H1 (cell line): ENCODE measurements at regions not wholly inside any gene's neighbourhood (a gene's known extent, or its start where the extent isn't known, plus 50 kb on each side); places are given as distances from the start of the nearest gene placed in this dataset.

Source experiments
- CTCF ChIA-PET: fragments of 300-600 bp; sonication (Branson Sonifier 250); formaldehyde crosslinking; loops from one replicate; lab custom pipeline; 2021; ENCODE audit not compliant: partially characterized antibody; lab: Charles Lee
- POLR2A ChIA-PET: fragments of 300-600 bp; sonication (Branson Sonifier 250); formaldehyde crosslinking; loops from one replicate; lab custom pipeline; 2021; ENCODE audit warnings: inconsistent platforms; ENCODE audit not compliant: partially characterized antibody; lab: Charles Lee
- DNase-seq, 2 experiments: peaks; one replicate each; pipeline versions ENCODE4 v3.0.0 to v3.0.0-alpha.2; 2010 to 2022; ENCODE audit warnings: low spot score in 2 of 2, low read depth in 1 of 2, mixed read lengths in 1 of 2
- FAIRE-seq: peaks from 2 replicates; lab custom pipeline; 2011; peaks lifted over from hg19 to GRCh38; lab: Jason Lieb, UNC
- H2AFZ ChIP-seq: 2 replicates; pipeline ENCODE4 v1.8.1; 2012; ENCODE audit warnings: low read length, inconsistent platforms
- H2AK5ac ChIP-seq: 2 replicates; pipeline ENCODE4 v1.6.1; 2013; ENCODE audit warnings: low read depth, low read length
- H2BK120ac ChIP-seq: replicated peaks from 2 replicates; pipeline ENCODE3; 2013; ENCODE audit warnings: low read depth, low read length, inconsistent platforms
- H2BK12ac ChIP-seq: 2 replicates; pipeline ENCODE4 v1.6.1; 2013; ENCODE audit warnings: low read depth, low read length
- H2BK15ac ChIP-seq: 2 replicates; pipeline ENCODE4 v1.6.1; 2013; ENCODE audit warnings: low read length
- H2BK20ac ChIP-seq: 2 replicates; pipeline ENCODE4 v1.6.1; 2013; ENCODE audit warnings: low read length
- H2BK5ac ChIP-seq: 2 replicates; pipeline ENCODE4 v1.6.1; 2013; ENCODE audit warnings: low read depth, low read length
- H3K14ac ChIP-seq: 2 replicates; pipeline ENCODE4 v1.6.1; 2013; ENCODE audit warnings: inconsistent platforms; ENCODE audit not compliant: insufficient read length
- H3K18ac ChIP-seq: 2 replicates; pipeline ENCODE4 v1.6.1; 2013; ENCODE audit warnings: low read length; ENCODE audit errors: extremely low read depth
- H3K23ac ChIP-seq: 2 replicates; pipeline ENCODE4 v1.6.1; 2013; ENCODE audit warnings: inconsistent platforms; ENCODE audit not compliant: insufficient read length
- H3K23me2 ChIP-seq: 2 replicates; pipeline ENCODE4 v1.6.1; 2013; ENCODE audit warnings: low read depth, low read length
- H3K27ac ChIP-seq: 2 replicates; pipeline ENCODE4 v1.6.1; 2011; ENCODE audit warnings: low read depth, low read length, inconsistent platforms
- H3K27me3 ChIP-seq, 4 experiments: replicated peaks in 1 of 4; 1 replicate in 1 of 4; 2 replicates in 3 of 4; pipeline versions ENCODE4 v1.6.1 to v1.8.1; 2011 to 2013; ENCODE audit warnings: low read length in 3 of 4, mild to moderate bottlenecking in 3 of 4, inconsistent platforms in 2 of 4, mixed read lengths in 2 of 4, moderate library complexity in 1 of 4; ENCODE audit not compliant: control insufficient read depth in 3 of 4, insufficient read depth in 3 of 4; ENCODE audit errors: extremely low read depth in 1 of 4
- H3K36me3 ChIP-seq, 4 experiments: 2 replicates each; pipeline versions ENCODE4 v1.6.1 to v1.8.1; 2011 to 2013; ENCODE audit warnings: mild to moderate bottlenecking in 4 of 4, low read length in 3 of 4, moderate library complexity in 2 of 4, control low read depth in 1 of 4, inconsistent platforms in 1 of 4; ENCODE audit not compliant: insufficient read depth in 4 of 4, control insufficient read depth in 2 of 4
- H3K4ac ChIP-seq: replicated peaks from 2 replicates; pipeline ENCODE3; 2013; ENCODE audit warnings: low read length, low read depth, mixed read lengths, inconsistent platforms; ENCODE audit not compliant: insufficient read length
- H3K4me1 ChIP-seq, 4 experiments: replicated peaks in 1 of 4; 1 replicate in 1 of 4; 2 replicates in 3 of 4; pipeline versions ENCODE4 v1.6.1 to v1.8.1; 2011 to 2013; ENCODE audit warnings: low read length in 3 of 4, inconsistent platforms in 2 of 4, mixed read lengths in 1 of 4; ENCODE audit not compliant: insufficient read depth in 4 of 4, control insufficient read depth in 3 of 4
- H3K4me2 ChIP-seq, 2 experiments: 2 replicates each; pipeline versions ENCODE4 v1.6.1 to v1.8.1; 2011 to 2013; ENCODE audit warnings: low read depth in 2 of 2, low read length in 2 of 2, control low read depth in 1 of 2, inconsistent platforms in 1 of 2, mild to moderate bottlenecking in 1 of 2; ENCODE audit not compliant: insufficient read depth in 1 of 2
- H3K4me3 ChIP-seq, 4 experiments: fragments of 200-600, 300-600 bp in 1 of 4; sonication (generic), shearing (Covaris generic), sonication (Bioruptor Twin) in 1 of 4; 2 replicates each; pipeline versions ENCODE4 v1.5.1 to v1.8.1; 2011 to 2016; ENCODE audit warnings: low read length in 4 of 4, low read depth in 3 of 4, control low read depth in 2 of 4, inconsistent platforms in 2 of 4, mild to moderate bottlenecking in 2 of 4, mixed read lengths in 1 of 4, moderate library complexity in 1 of 4; ENCODE audit not compliant: insufficient read depth in 2 of 4; ENCODE audit errors: extremely low read depth in 1 of 4
- H3K56ac ChIP-seq: replicated peaks from 2 replicates; pipeline ENCODE3; 2013; ENCODE audit warnings: low read depth, mild to moderate bottlenecking, mixed read lengths, low read length, inconsistent platforms; ENCODE audit not compliant: insufficient read length
- H3K79me1 ChIP-seq: 2 replicates; pipeline ENCODE4 v1.6.1; 2013; ENCODE audit warnings: low read depth, low read length, control low read depth
- H3K79me2 ChIP-seq, 2 experiments: 2 replicates each; pipeline versions ENCODE4 v1.6.1 to v1.8.1; 2012 to 2013; ENCODE audit warnings: low read length in 2 of 2, mild to moderate bottlenecking in 2 of 2, inconsistent platforms in 1 of 2; ENCODE audit not compliant: insufficient read depth in 2 of 2, control insufficient read depth in 1 of 2
- H3K9ac ChIP-seq, 4 experiments: replicated peaks in 1 of 4; 1 replicate in 1 of 4; 2 replicates in 3 of 4; pipeline versions ENCODE4 v1.6.1 to v1.8.1; 2011 to 2013; ENCODE audit warnings: low read depth in 3 of 4, low read length in 3 of 4, control low read depth in 2 of 4, mild to moderate bottlenecking in 2 of 4, moderate library complexity in 2 of 4, inconsistent platforms in 1 of 4; ENCODE audit errors: extremely low read depth in 1 of 4
- H3K9me3 ChIP-seq, 2 experiments: 2 replicates each; pipeline versions ENCODE4 v1.6.1 to v1.8.1; 2012 to 2013; ENCODE audit warnings: mild to moderate bottlenecking in 2 of 2, moderate library complexity in 2 of 2, control low read depth in 1 of 2, inconsistent platforms in 1 of 2, low read depth in 1 of 2, low read length in 1 of 2, mixed read lengths in 1 of 2; ENCODE audit not compliant: insufficient read depth in 2 of 2
- H4K20me1 ChIP-seq, 2 experiments: replicated peaks in 1 of 2; 2 replicates each; pipeline versions ENCODE3 to v1.8.1; 2011 to 2013; ENCODE audit warnings: inconsistent platforms in 2 of 2, low read length in 2 of 2, mild to moderate bottlenecking in 1 of 2; ENCODE audit not compliant: insufficient read depth in 2 of 2, control insufficient read depth in 1 of 2
- H4K5ac ChIP-seq: 2 replicates; pipeline ENCODE4 v1.6.1; 2013; ENCODE audit warnings: low read length, low read depth, mixed read lengths, inconsistent platforms; ENCODE audit not compliant: insufficient read length
- H4K8ac ChIP-seq: 2 replicates; pipeline ENCODE4 v1.8.0; 2013; ENCODE audit warnings: mild to moderate bottlenecking, moderate library complexity, low read length, inconsistent platforms; ENCODE audit not compliant: insufficient read depth; ENCODE audit errors: extremely low read depth
- H4K91ac ChIP-seq: replicated peaks from 2 replicates; pipeline ENCODE3; 2013; ENCODE audit warnings: low read length, mixed read lengths, inconsistent platforms; ENCODE audit not compliant: insufficient read length
- BRCA1 ChIP-seq: IDR thresholded peaks from 2 replicates; pipeline ENCODE4 v1.6.1; 2012; ENCODE audit warnings: low read depth, low read length, improper control_type of control experiment
- CBX8 ChIP-seq: fragments of 300-800, 300-1000 bp; sonication (generic); IDR thresholded peaks from 2 replicates; pipeline ENCODE4 v1.7.1; 2016; ENCODE audit warnings: low read depth, low read length, borderline replicate concordance
- CTBP2 ChIP-seq: IDR thresholded peaks from 2 replicates; pipeline ENCODE4 v1.7.0; 2011; ENCODE audit warnings: borderline replicate concordance, mild to moderate bottlenecking, moderate library complexity, mixed read lengths, low read length; ENCODE audit not compliant: insufficient read depth, insufficient read length
- E2F6 ChIP-seq: IDR thresholded peaks from 2 replicates; pipeline ENCODE4 v1.6.1; 2012; ENCODE audit warnings: inconsistent platforms
- KDM1A ChIP-seq: fragments of 200-600, 300-600 bp; sonication (generic); IDR thresholded peaks from 2 replicates; pipeline ENCODE4 v1.7.1; 2016; ENCODE audit warnings: mild to moderate bottlenecking, low read length, borderline replicate concordance
- RBBP5 ChIP-seq: IDR thresholded peaks from 2 replicates; pipeline ENCODE4 v1.7.1; 2012; ENCODE audit warnings: low read depth, mild to moderate bottlenecking, inconsistent platforms, low read length, moderate library complexity, borderline replicate concordance
- RNF2 ChIP-seq: fragments of 200-900, 300-1000 bp; sonication (generic); IDR thresholded peaks from 2 replicates; pipeline ENCODE4 v1.7.1; 2016; ENCODE audit warnings: borderline replicate concordance, low read depth, mild to moderate bottlenecking, antibody characterized with exemption, low read length; ENCODE audit not compliant: poor library complexity, severe bottlenecking; ENCODE audit errors: missing control alignments
- TBP ChIP-seq: IDR thresholded peaks from 2 replicates; pipeline ENCODE4 v1.6.1; 2011; ENCODE audit warnings: low read depth, low read length, improper control_type of control experiment
- USF2 ChIP-seq: IDR thresholded peaks from 2 replicates; pipeline ENCODE4 v1.6.1; 2011; ENCODE audit warnings: low read length, improper control_type of control experiment
- WGBS, 2 experiments: shearing (Covaris generic) in 1 of 2; methylation state at CpG; one replicate each; pipeline versions ENCODE4 v1.1.6 to v1.1.7; 2013 to 2015; ENCODE audit warnings: low lambda C conversion rate in 2 of 2, mixed read lengths in 2 of 2, inconsistent platforms in 1 of 2, low coverage in 1 of 2, missing lambda C conversion rate in 1 of 2; ENCODE audit not compliant: insufficient replicate concordance in 2 of 2, insufficient coverage in 1 of 2, insufficient read length in 1 of 2; ENCODE audit errors: extremely low coverage in 1 of 2, missing lambda C conversion rate in 1 of 2; 5-methylcytosine and 5-hydroxymethylcytosine counted together

- no peaks in the 10 kb centered on the region for H3K9me3 ChIP-seq
- 87% methylated on average over 3 of the region's 3 CpGs; no CpG with 5 or more reads in 1 of the 2 experiments for WGBS, 2 experiments
- no peak overlapping the region for H2BK15ac ChIP-seq
- H3K79me1 ChIP-seq, result no peaks in the 10 kb centered on the region
- H2AK5ac ChIP-seq, result no peak overlapping the region
- no peak overlapping the region for H3K4me2 ChIP-seq
- no peak overlapping the region for H2BK12ac ChIP-seq
- TF ChIP-seq CTBP2, result no peak
- TF ChIP-seq BRCA1, result no peak
- no peak for TF ChIP-seq USF2
- no peak for TF ChIP-seq RBBP5
- no peak for TF ChIP-seq KDM1A
- no peak for TF ChIP-seq TBP
- TF ChIP-seq E2F6, result no peak
- TF ChIP-seq CBX8, result no peak
- TF ChIP-seq RNF2, result no peak
- CTCF ChIA-PET, result interaction anchor here (0.7 to 1.4 kb wide), 2 partner anchors 12 to 224 kb away, joined by 3 read pairs; no protein-coding TSS in a partner anchor
- H3K4me1 ChIP-seq, result peaks cover 0 to 3% (median under 1%) of the 10 kb centered on the region in 4 experiments; a peak in 3 of 7 replicates
- H3K4ac ChIP-seq, result no peak overlapping the region
- no peak overlapping the region for H2BK5ac ChIP-seq
- no peak overlapping the region for H2BK20ac ChIP-seq
- H4K5ac ChIP-seq, result no peak overlapping the region
- H3K14ac ChIP-seq, result no peak overlapping the region
- no peak overlapping the region for H2BK120ac ChIP-seq
- H3K27ac ChIP-seq, result no peak overlapping the region
- FAIRE-seq (no peak), DNase-seq (no peak)
- no peak overlapping the region for H3K4me3 ChIP-seq
- no peaks in the 10 kb centered on the region for H3K27me3 ChIP-seq
- POLR2A ChIA-PET, result no interaction called here
- H3K23ac ChIP-seq, result no peak overlapping the region
- no peaks in the 10 kb centered on the region for H3K36me3 ChIP-seq
- no peak overlapping the region for H2AFZ ChIP-seq
- no peak overlapping the region for H3K18ac ChIP-seq
- no peak overlapping the region for H4K91ac ChIP-seq
- no peaks in the 10 kb centered on the region for H4K20me1 ChIP-seq
- no peaks in the 10 kb centered on the region for H3K79me2 ChIP-seq
- no peaks in the 10 kb centered on the region for H3K23me2 ChIP-seq
- no peak overlapping the region for H3K56ac ChIP-seq
- H3K9ac ChIP-seq, result no peak overlapping the region
- H4K8ac ChIP-seq, result no peak overlapping the region
Observed at GRCh38 chr6:142695016-142695415, 250.0 kb downstream of the HIVEP2 start.
